Cardiac fibroblast (primary cell): ENCODE measurements at regions not wholly inside any gene's neighbourhood (a gene's known extent, or its start where the extent isn't known, plus 50 kb on each side); places are given as distances from the start of the nearest gene placed in this dataset.
A peak's percentile ranks its signal among the peaks of the same experiment; 100 is the strongest.

Experiments used
- DNase-seq, 2 donors: peaks; one replicate each; pipeline versions ENCODE4 v3.0.0 to v3.0.0-alpha.2; 2010; ENCODE audit warnings: low read depth in 2 of 2
- H3K4me3 ChIP-seq, 2 donors: replicated peaks in 1 of 2; 1 replicate in 1 of 2; 2 replicates in 1 of 2; pipeline ENCODE4 v1.5.1; 2011; ENCODE audit warnings: low read depth in 2 of 2, low read length in 2 of 2, mild to moderate bottlenecking in 2 of 2, moderate library complexity in 1 of 2
- CTCF ChIP-seq: IDR thresholded peaks from one replicate; pipeline ENCODE4 v1.5.1; 2011; ENCODE audit warnings: low read depth, mild to moderate bottlenecking, low read length, inconsistent platforms

- peak overlapping the region in 1 of 2 donors; percentile 37 for H3K4me3 ChIP-seq
Measured at GRCh38 chr10:50988792-50989191, 85.5 kb upstream of the PRKG1 start.

GRCh38 chr10:50990568-50991455 lies 83.5 kb upstream of the PRKG1 start:
- DNase-seq: peak; percentile 92
- peak overlapping the region; percentile 79 to 91 for H3K4me3 ChIP-seq
- TF ChIP-seq CTCF: no peak

More at GRCh38 chr10:50988792-50989191, 85.5 kb upstream of the PRKG1 start:
- DNase-seq: peak; percentile 67 to 74
- peak; percentile 36 for TF ChIP-seq CTCF

GRCh38 chr10:50991456-50992355 lies 82.6 kb upstream of the PRKG1 start:
- peak overlapping the region; percentile 79 to 91 for H3K4me3 ChIP-seq
- no peak for TF ChIP-seq CTCF
- peak; percentile 70 to 81 for DNase-seq

- TF ChIP-seq CTCF: no peak
- peak overlapping the region; percentile 79 to 91 for H3K4me3 ChIP-seq
- DNase-seq: peak; percentile 46 to 48
Measured at GRCh38 chr10:50992356-50992901, 81.9 kb upstream of the PRKG1 start.

GRCh38 chr10:50992972-50993766 lies 81.1 kb upstream of the PRKG1 start:
- no peak for TF ChIP-seq CTCF
- H3K4me3 ChIP-seq: peak overlapping the region; percentile 79 to 91
- peak; percentile 87 to 90 for DNase-seq

GRCh38 chr10:50993771-50994251 lies 80.5 kb upstream of the PRKG1 start:
- H3K4me3 ChIP-seq: peak overlapping the region; percentile 79 to 91
- DNase-seq: peak; percentile 88 to 89
- TF ChIP-seq CTCF: no peak
